RWPE2 (cell line): ENCODE measurements at regions not wholly inside any gene's neighbourhood (a gene's known extent, or its start where the extent isn't known, plus 50 kb on each side); places are given as distances from the start of the nearest gene placed in this dataset.

Experiments used
- ATAC-seq: fragments of 200-7000 bp; cut with Tn5 transposase; 3 replicates; pipeline ENCODE4 v1.9.1; 2021; ENCODE audit warnings: low read depth
- DNase-seq: peaks from one replicate; pipeline ENCODE4 v3.0.0-alpha.2; 2020; ENCODE audit warnings: low spot score
- H3K27ac ChIP-seq: fragments of 450-650 bp; 2 replicates; pipeline ENCODE4 v1.5.1; 2017; ENCODE audit warnings: mild to moderate bottlenecking; ENCODE audit not compliant: poor library complexity, severe bottlenecking
- H3K27me3 ChIP-seq: fragments of 250-450 bp; sonication (Bioruptor Pico); 2 replicates; pipeline ENCODE4 v1.5.1; 2021; ENCODE audit warnings: mild to moderate bottlenecking, moderate library complexity; ENCODE audit not compliant: insufficient read depth, poor library complexity, severe bottlenecking
- H3K36me3 ChIP-seq: fragments of 250-450 bp; sonication (Bioruptor Pico); 2 replicates; pipeline ENCODE4 v1.5.1; 2020; ENCODE audit warnings: low read depth, mild to moderate bottlenecking, moderate library complexity
- H3K4me1 ChIP-seq: fragments of 250-450 bp; sonication (Bioruptor Pico); 2 replicates; pipeline ENCODE4 v1.5.1; 2021; ENCODE audit warnings: mild to moderate bottlenecking, moderate library complexity; ENCODE audit not compliant: insufficient read depth, poor library complexity, severe bottlenecking
- H3K4me3 ChIP-seq: fragments of 250-450 bp; sonication (Bioruptor Pico); 2 replicates; pipeline ENCODE4 v1.5.1; 2021; ENCODE audit warnings: mild to moderate bottlenecking, moderate library complexity; ENCODE audit not compliant: severe bottlenecking
- H3K9me3 ChIP-seq: fragments of 250-450 bp; sonication (Bioruptor Pico); 2 replicates; pipeline ENCODE4 v1.5.1; 2021; ENCODE audit warnings: mild to moderate bottlenecking, moderate library complexity; ENCODE audit not compliant: severe bottlenecking
- CTCF ChIP-seq: fragments of 450-650 bp; IDR thresholded peaks from one replicate; pipeline ENCODE4 v1.5.1; 2017; ENCODE audit warnings: mild to moderate bottlenecking, moderate library complexity; ENCODE audit not compliant: poor library complexity, severe bottlenecking

GRCh38 chr13:88125055-88125454 lies 453.9 kb downstream of the SLITRK5 start:
- no peak overlapping the region for H3K4me3 ChIP-seq
- no peaks in the 10 kb centered on the region for H3K9me3 ChIP-seq
- H3K27me3 ChIP-seq: no peaks in the 10 kb centered on the region
- ATAC-seq (no peak), DNase-seq (no peak)
- no peak for TF ChIP-seq CTCF
- no peaks in the 10 kb centered on the region for H3K36me3 ChIP-seq
- H3K27ac ChIP-seq: no peak overlapping the region
- no peaks in the 10 kb centered on the region for H3K4me1 ChIP-seq

GRCh38 chr13:88136098-88136790 lies 465.1 kb downstream of the SLITRK5 start:
- Histone ChIP-seq H3K36me3 (no peaks in the 10 kb centered on the region), H3K27me3 (no peaks in the 10 kb centered on the region), H3K9me3 (no peaks in the 10 kb centered on the region), H3K4me1 (no peaks in the 10 kb centered on the region), H3K27ac (no peak overlapping the region), H3K4me3 (no peak overlapping the region)
- no peak for TF ChIP-seq CTCF
- DNase-seq: no peak
- ATAC-seq: no peak

GRCh38 chr13:88142653-88143052 lies 471.5 kb downstream of the SLITRK5 start:
- ATAC-seq (no peak), DNase-seq (no peak)
- H3K9me3 ChIP-seq: no peaks in the 10 kb centered on the region
- no peaks in the 10 kb centered on the region for H3K4me1 ChIP-seq
- H3K4me3 ChIP-seq: no peak overlapping the region
- no peak for TF ChIP-seq CTCF
- H3K27me3 ChIP-seq: no peaks in the 10 kb centered on the region
- H3K27ac ChIP-seq: no peak overlapping the region
- no peaks in the 10 kb centered on the region for H3K36me3 ChIP-seq

GRCh38 chr13:88144580-88144979 lies 473.4 kb downstream of the SLITRK5 start:
- ATAC-seq: no peak

More at GRCh38 chr13:88144580-88144979, 473.4 kb downstream of the SLITRK5 start:
- no peak for TF ChIP-seq CTCF
- no peaks in the 10 kb centered on the region for H3K4me1 ChIP-seq
- H3K36me3 ChIP-seq: no peaks in the 10 kb centered on the region
- H3K27ac ChIP-seq: no peak overlapping the region
- no peaks in the 10 kb centered on the region for H3K27me3 ChIP-seq
- H3K9me3 ChIP-seq: no peaks in the 10 kb centered on the region
- no peak for DNase-seq
- H3K4me3 ChIP-seq: no peak overlapping the region
